Panc1 (cell line): ENCODE measurements at regions not wholly inside any gene's neighbourhood (a gene's known extent, or its start where the extent isn't known, plus 50 kb on each side); places are given as distances from the start of the nearest gene placed in this dataset.

Experiments
- ATAC-seq: fragments of 200-7000 bp; cut with Tn5 transposase; 2 replicates; pipeline ENCODE4 v1.9.1; 2020; ENCODE audit warnings: mild to moderate bottlenecking, moderate library complexity
- BruUV-seq: library from RNA; stranded (reverse); fragments of 400-500 nt; replicated peaks from 2 replicates; lab custom pipeline; 2021; lab: Mats Ljungman, UMichigan
- CTCF ChIA-PET: fragments of 300-600 bp; sonication (Branson Sonifier 250); formaldehyde crosslinking; loops from one replicate; lab custom pipeline; 2022; ENCODE audit warnings: antibody characterized with exemption; lab: Charles Lee
- POLR2A ChIA-PET: fragments of 300-600 bp; sonication (Branson Sonifier 250); formaldehyde crosslinking; loops from one replicate; lab custom pipeline; 2022; ENCODE audit warnings: antibody characterized with exemption; lab: Charles Lee
- DNase-seq: peaks from one replicate; pipeline ENCODE4 v3.0.0-alpha.2; 2010; ENCODE audit warnings: low read depth, low spot score
- H3K27ac ChIP-seq: 2 replicates; pipeline ENCODE4 v1.5.1; 2011; ENCODE audit warnings: mild to moderate bottlenecking, low read length, inconsistent platforms
- H3K27me3 ChIP-seq: fragments of 200-500 bp; sonication (Bioruptor generic); 2 replicates; pipeline ENCODE4 v1.6.0; 2014; ENCODE audit warnings: low read length, inconsistent platforms; ENCODE audit not compliant: control insufficient read depth, insufficient read depth
- H3K36me3 ChIP-seq: fragments of 200-500 bp; sonication (Bioruptor generic); 2 replicates; pipeline ENCODE4 v1.5.1; 2014; ENCODE audit warnings: inconsistent platforms, mild to moderate bottlenecking, low read length, moderate library complexity; ENCODE audit not compliant: control insufficient read depth, insufficient read depth
- H3K4me1 ChIP-seq: 2 replicates; pipeline ENCODE4 v1.5.1; 2011; ENCODE audit warnings: inconsistent platforms, mild to moderate bottlenecking, low read length, moderate library complexity; ENCODE audit not compliant: control insufficient read depth, insufficient read depth
- H3K4me3 ChIP-seq, 2 experiments: 2 replicates each; pipeline ENCODE4 v1.5.1; 2011 to 2012; ENCODE audit warnings: low read depth in 2 of 2, low read length in 2 of 2, mild to moderate bottlenecking in 2 of 2, inconsistent platforms in 1 of 2, moderate library complexity in 1 of 2
- H3K9me3 ChIP-seq: fragments of 200-500 bp; sonication (Bioruptor generic); 2 replicates; pipeline ENCODE4 v1.5.1; 2014; ENCODE audit warnings: low read depth, mild to moderate bottlenecking, inconsistent platforms, low read length, moderate library complexity; ENCODE audit not compliant: control insufficient read depth, insufficient read depth
- POLR2AphosphoS5 ChIP-seq: IDR thresholded peaks from 2 replicates; pipeline ENCODE4 v1.6.1; 2012; ENCODE audit warnings: mild to moderate bottlenecking, low read depth, low read length, moderate library complexity
- SIN3A ChIP-seq: IDR thresholded peaks from 2 replicates; pipeline ENCODE4 v1.6.1; 2012; ENCODE audit warnings: low read depth, mild to moderate bottlenecking, low read length, moderate library complexity, borderline replicate concordance; ENCODE audit not compliant: insufficient read depth
- TCF7L2 ChIP-seq: IDR thresholded peaks from 2 replicates; pipeline ENCODE4 v1.6.1; 2011; ENCODE audit warnings: mild to moderate bottlenecking, low read depth, low read length, inconsistent platforms
- in situ Hi-C: cut with HindIII; loops from 2 replicates; pipeline ENCODE4 v1.10.0; 2016; ENCODE audit warnings: low sequenced_read_pairs, low pct_unique_long_range_greater_than_20kb
- intact Hi-C: fragments of 100-400 bp; cut with micrococcal nuclease; formaldehyde crosslinking; loops from one replicate; pipeline ENCODE4 v1.10.0; 2022; ENCODE audit not compliant: unreplicated experiment
- TF ChIP-seq, protein P1 (sequence below): fragments of 450-650 bp; IDR thresholded peaks from 2 replicates; pipeline ENCODE4 v1.5.1; 2017; ENCODE audit warnings: mild to moderate bottlenecking
- TF ChIP-seq, protein P2 (sequence below), 2 experiments: IDR thresholded peaks; 2 replicates each; pipeline ENCODE4 v1.6.1; 2011 to 2012; ENCODE audit warnings: low read depth in 2 of 2, control low read depth in 1 of 2, low read length in 1 of 2, mild to moderate bottlenecking in 1 of 2, moderate library complexity in 1 of 2; ENCODE audit not compliant: insufficient read depth in 1 of 2

DNA sequence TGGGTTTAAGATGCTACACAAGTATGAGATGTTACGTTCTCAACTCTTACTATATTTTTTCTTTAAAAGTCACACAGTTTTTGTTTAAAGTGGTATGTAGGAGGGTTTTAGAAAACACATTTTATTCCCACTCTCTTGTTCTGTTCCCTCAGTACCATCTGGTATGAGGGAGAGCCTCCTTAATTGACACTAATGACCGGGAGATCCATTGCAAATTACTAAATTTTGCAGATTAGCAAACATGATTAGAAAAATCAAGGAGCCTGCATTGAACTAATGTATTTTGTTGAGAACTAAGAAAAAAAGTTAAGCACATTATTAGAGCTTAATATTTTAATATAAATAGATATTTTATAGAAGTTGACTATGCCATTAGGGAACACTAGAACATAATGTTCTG lies 87.3 kb upstream of the UNC5C start:
- in situ Hi-C loops (no loop called here), intact Hi-C loops (no loop called here)
- Histone ChIP-seq H3K27ac (no peak overlapping the region), H3K27me3 (no peaks in the 10 kb centered on the region), H3K4me1 (no peaks in the 10 kb centered on the region), H3K36me3 (no peaks in the 10 kb centered on the region), H3K9me3 (no peaks in the 10 kb centered on the region), H3K4me3 (no peak overlapping the region)
- no TSS peak for BruUV-seq
- DNase-seq (no peak), ATAC-seq (no peak)
- CTCF ChIA-PET: no interaction called here
- TF ChIP-seq, protein P1, sequence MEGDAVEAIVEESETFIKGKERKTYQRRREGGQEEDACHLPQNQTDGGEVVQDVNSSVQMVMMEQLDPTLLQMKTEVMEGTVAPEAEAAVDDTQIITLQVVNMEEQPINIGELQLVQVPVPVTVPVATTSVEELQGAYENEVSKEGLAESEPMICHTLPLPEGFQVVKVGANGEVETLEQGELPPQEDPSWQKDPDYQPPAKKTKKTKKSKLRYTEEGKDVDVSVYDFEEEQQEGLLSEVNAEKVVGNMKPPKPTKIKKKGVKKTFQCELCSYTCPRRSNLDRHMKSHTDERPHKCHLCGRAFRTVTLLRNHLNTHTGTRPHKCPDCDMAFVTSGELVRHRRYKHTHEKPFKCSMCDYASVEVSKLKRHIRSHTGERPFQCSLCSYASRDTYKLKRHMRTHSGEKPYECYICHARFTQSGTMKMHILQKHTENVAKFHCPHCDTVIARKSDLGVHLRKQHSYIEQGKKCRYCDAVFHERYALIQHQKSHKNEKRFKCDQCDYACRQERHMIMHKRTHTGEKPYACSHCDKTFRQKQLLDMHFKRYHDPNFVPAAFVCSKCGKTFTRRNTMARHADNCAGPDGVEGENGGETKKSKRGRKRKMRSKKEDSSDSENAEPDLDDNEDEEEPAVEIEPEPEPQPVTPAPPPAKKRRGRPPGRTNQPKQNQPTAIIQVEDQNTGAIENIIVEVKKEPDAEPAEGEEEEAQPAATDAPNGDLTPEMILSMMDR: no peak
- TF ChIP-seq SIN3A: no peak
- no peak for TF ChIP-seq TCF7L2
- TF ChIP-seq POLR2AphosphoS5: no peak
- POLR2A ChIA-PET: no interaction called here

DNA sequence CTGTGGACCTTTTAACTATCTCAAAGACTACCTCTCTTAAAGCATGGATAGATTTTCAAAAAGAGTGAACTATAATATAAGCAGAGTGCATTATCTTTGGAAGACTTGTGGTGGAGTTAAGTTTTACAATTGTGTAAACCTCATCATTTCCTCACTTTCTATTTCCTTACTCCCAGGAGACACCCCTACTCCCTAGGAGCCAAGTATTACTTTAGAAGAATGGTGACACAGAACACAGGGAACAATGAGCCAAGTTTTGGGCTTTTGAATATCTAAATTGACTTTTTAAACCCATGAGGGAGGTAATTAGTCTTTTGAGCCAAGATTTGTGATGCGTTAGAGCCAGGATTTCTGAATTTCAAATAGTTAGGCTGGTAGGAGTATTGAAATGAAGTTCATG lies 78.9 kb upstream of the UNC5C start:
- no peaks in the 10 kb centered on the region for H3K4me1 ChIP-seq
- intact Hi-C loops (no loop called here), in situ Hi-C loops (no loop called here)
- H3K27me3 ChIP-seq: no peaks in the 10 kb centered on the region
- no peak for DNase-seq
- H3K9me3 ChIP-seq: no peaks in the 10 kb centered on the region
- no peak overlapping the region for H3K27ac ChIP-seq
- H3K36me3 ChIP-seq: no peaks in the 10 kb centered on the region
- POLR2A ChIA-PET: no interaction called here
- no peak overlapping the region for H3K4me3 ChIP-seq
- ATAC-seq: no peak
- CTCF ChIA-PET: no interaction called here
- TF ChIP-seq SIN3A (no peak), TCF7L2 (no peak), POLR2AphosphoS5 (no peak)
- TF ChIP-seq, protein P1: no peak
- TF ChIP-seq, protein P2, sequence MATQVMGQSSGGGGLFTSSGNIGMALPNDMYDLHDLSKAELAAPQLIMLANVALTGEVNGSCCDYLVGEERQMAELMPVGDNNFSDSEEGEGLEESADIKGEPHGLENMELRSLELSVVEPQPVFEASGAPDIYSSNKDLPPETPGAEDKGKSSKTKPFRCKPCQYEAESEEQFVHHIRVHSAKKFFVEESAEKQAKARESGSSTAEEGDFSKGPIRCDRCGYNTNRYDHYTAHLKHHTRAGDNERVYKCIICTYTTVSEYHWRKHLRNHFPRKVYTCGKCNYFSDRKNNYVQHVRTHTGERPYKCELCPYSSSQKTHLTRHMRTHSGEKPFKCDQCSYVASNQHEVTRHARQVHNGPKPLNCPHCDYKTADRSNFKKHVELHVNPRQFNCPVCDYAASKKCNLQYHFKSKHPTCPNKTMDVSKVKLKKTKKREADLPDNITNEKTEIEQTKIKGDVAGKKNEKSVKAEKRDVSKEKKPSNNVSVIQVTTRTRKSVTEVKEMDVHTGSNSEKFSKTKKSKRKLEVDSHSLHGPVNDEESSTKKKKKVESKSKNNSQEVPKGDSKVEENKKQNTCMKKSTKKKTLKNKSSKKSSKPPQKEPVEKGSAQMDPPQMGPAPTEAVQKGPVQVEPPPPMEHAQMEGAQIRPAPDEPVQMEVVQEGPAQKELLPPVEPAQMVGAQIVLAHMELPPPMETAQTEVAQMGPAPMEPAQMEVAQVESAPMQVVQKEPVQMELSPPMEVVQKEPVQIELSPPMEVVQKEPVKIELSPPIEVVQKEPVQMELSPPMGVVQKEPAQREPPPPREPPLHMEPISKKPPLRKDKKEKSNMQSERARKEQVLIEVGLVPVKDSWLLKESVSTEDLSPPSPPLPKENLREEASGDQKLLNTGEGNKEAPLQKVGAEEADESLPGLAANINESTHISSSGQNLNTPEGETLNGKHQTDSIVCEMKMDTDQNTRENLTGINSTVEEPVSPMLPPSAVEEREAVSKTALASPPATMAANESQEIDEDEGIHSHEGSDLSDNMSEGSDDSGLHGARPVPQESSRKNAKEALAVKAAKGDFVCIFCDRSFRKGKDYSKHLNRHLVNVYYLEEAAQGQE (IDR thresholded peaks at IDR 0.05; ENCODE audit: insufficient read depth in 1 of 2, low read depth in 2 of 2, low read length in 1 of 2): no peak
- no TSS peak for BruUV-seq
